HCT116 (cell line): ENCODE measurements at regions not wholly inside any gene's neighbourhood (a gene's known extent, or its start where the extent isn't known, plus 50 kb on each side); places are given as distances from the start of the nearest gene placed in this dataset.

Experiments used
- ATF3 ChIP-seq: IDR thresholded peaks from 2 replicates; pipeline ENCODE4 v1.6.1; 2012
- CTCF ChIP-seq, 3 experiments: fragments of 200-600 bp in 1 of 3; sonication (generic) in 1 of 3; IDR thresholded peaks in 2 of 3; conservative IDR thresholded peaks in 1 of 3; 2 replicates each; pipeline ENCODE4 v1.5.1; 2012 to 2017; ENCODE audit warnings: low read depth in 2 of 3, low read length in 2 of 3, antibody characterized with exemption in 1 of 3, borderline replicate concordance in 1 of 3, control low read depth in 1 of 3, mild to moderate bottlenecking in 1 of 3, mixed read lengths in 1 of 3, mixed run types in 1 of 3, moderate library complexity in 1 of 3; ENCODE audit not compliant: insufficient read depth in 1 of 3
- FOSL1 ChIP-seq: IDR thresholded peaks from 2 replicates; pipeline ENCODE4 v1.6.1; 2012; ENCODE audit warnings: low read depth
- JUND ChIP-seq: IDR thresholded peaks from 2 replicates; pipeline ENCODE4 v1.6.1; 2012
- POLR2A ChIP-seq: IDR thresholded peaks from 2 replicates; pipeline ENCODE4 v1.7.0; 2011; ENCODE audit warnings: borderline replicate concordance; ENCODE audit not compliant: insufficient read depth, insufficient read length; ENCODE audit errors: extremely low read depth
- POLR2AphosphoS5 ChIP-seq: IDR thresholded peaks from 2 replicates; pipeline ENCODE4 v1.6.1; 2011; ENCODE audit warnings: mild to moderate bottlenecking, low read depth, low read length, moderate library complexity
- REST ChIP-seq: IDR thresholded peaks from 2 replicates; pipeline ENCODE4 v1.6.1; 2012; ENCODE audit warnings: low read depth
- SRF ChIP-seq: IDR thresholded peaks from 2 replicates; pipeline ENCODE4 v1.6.1; 2012; ENCODE audit warnings: low read depth
- YY1 ChIP-seq: IDR thresholded peaks from 2 replicates; pipeline ENCODE4 v1.6.1; 2011; ENCODE audit warnings: low read length, low read depth, moderate library complexity, mild to moderate bottlenecking; ENCODE audit not compliant: insufficient replicate concordance; ENCODE audit errors: extremely low read depth
- ZBTB33 ChIP-seq: IDR thresholded peaks from 2 replicates; pipeline ENCODE4 v1.6.1; 2011; ENCODE audit warnings: mild to moderate bottlenecking, low read length, moderate library complexity; ENCODE audit not compliant: insufficient replicate concordance; ENCODE audit errors: extremely low read depth
- ZFX ChIP-seq: fragments of 450-650 bp; IDR thresholded peaks from 2 replicates; pipeline ENCODE4 v1.6.1; 2017
- ZNF274 ChIP-seq: fragments of 200-500 bp; sonication (Bioruptor generic); IDR thresholded peaks from 2 replicates; pipeline ENCODE4 v1.6.1; 2014; ENCODE audit warnings: mild to moderate bottlenecking, low read depth, low read length, inconsistent platforms

- no peak for TF ChIP-seq POLR2A
- TF ChIP-seq CTCF (IDR thresholded peaks at IDR 0.05 in 2 of 3, conservative IDR thresholded peaks at IDR 0.05 in 1 of 3; ENCODE audit: borderline replicate concordance in 1 of 3, insufficient read depth in 1 of 3, low read depth in 2 of 3, low read length in 2 of 3), result no peak
- TF ChIP-seq FOSL1, result no peak
- no peak for TF ChIP-seq POLR2AphosphoS5
- TF ChIP-seq ZNF274, result no peak
- TF ChIP-seq REST, result no peak
- no peak for TF ChIP-seq SRF
- no peak for TF ChIP-seq ATF3
- no peak for TF ChIP-seq ZFX
- no peak for TF ChIP-seq YY1
- no peak for TF ChIP-seq JUND
- TF ChIP-seq ZBTB33, result no peak
These were observed 142.2 kb upstream of the GSE1 start for GRCh38 chr16:85470873-85471272.
